DMS79 treated with DMSO at 0.1 percent for 48 hours (cell line): ENCODE measurements at regions not wholly inside any gene's neighbourhood (a gene's known extent, or its start where the extent isn't known, plus 50 kb on each side); places are given as distances from the start of the nearest gene placed in this dataset.

Source experiments
- DNase-seq: peaks from one replicate; lab custom pipeline; 2025; lab: John Stamatoyannopoulos, UW

DNA sequence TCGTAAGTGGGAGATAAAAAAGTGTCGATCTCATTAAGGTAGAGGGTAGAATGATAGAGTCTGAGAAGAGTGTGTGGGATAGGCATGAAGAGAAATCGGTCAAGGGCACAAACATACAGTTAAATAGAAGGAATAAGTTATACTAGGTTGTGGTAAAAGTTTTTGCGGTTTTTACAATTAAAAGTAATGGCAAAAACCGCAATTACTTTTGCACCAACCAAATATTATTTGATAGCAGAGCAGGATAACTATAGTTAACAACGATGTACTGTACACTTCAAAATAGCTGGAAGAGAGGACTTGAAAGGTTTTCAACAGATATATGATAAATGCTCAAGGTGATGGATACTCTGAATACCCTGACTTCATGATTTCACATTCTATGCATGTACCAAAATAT, 135.8 kb upstream of the CDH12 start:
- DNase-seq: no peak

DNA sequence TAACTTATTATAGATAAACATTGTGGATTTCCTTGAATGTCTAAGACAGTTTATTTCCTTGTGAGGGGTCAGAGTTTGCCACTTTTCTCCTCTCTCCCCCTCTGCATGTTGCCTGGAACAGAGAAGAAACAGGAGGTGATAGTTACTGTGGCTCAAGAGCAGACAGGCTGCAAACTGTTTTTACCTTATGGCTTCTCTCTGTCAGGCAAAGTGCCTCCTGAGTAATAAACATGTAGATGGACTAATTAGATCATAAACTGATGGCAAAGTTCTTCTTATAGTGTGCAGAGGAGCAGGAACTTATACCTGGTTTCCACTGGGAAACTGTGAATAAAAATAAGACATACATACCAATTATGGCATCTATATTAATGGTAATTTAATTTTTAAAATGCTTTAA, 133.1 kb upstream of the CDH12 start:
- DNase-seq: no peak

DNA sequence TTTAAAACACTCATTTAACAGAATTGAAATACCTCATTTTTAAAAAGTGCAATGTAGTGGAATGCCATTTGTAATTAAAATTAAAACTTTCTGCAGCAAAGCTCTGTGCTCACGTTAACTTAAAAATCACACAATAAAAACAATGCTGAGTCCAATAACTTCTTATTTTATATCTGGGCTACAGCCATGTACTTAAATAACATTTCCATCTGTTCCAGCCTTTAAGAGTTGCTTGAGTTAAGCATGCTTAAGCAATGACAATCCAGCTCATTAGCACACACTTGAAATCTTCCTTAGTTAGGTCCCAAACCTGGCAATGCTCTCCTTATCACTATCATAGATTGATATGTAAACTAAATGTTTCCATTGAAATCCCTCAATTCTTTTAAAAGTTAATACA, 132.3 kb upstream of the CDH12 start:
- DNase-seq: no peak

DNA sequence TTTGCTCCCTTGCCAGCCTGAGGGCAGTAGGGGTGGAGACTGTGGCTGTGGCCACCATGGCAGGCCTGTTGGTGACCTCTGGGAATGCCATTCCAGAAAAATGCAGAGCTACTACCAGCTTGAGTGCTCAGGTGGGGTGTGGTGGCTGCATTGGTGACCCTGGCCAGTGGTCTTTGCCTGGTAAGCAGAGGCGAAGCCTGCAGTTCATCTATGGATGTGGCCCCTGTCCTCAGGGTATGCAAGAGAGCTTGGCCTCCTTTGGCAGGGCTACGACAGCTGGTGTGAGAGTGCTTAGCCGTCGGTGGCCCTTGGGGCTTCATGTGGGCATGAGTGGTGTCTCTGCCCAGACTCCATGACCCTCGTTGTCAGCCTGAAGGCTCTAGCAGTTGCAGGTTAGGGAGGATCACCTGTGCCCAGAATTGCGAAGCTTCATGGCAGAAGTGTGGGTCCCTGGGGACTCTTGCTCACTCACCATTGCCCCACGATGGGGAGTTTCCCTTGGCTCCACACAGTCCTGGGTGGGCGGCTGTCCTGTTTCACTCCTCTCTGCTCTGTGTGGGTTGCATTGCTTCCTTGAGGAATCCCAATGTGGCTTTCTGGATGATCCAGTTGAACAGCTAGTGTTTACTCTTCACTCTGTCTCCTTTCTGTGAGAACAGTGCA, 117.9 kb upstream of the CDH12 start:
- DNase-seq: no peak

DNA sequence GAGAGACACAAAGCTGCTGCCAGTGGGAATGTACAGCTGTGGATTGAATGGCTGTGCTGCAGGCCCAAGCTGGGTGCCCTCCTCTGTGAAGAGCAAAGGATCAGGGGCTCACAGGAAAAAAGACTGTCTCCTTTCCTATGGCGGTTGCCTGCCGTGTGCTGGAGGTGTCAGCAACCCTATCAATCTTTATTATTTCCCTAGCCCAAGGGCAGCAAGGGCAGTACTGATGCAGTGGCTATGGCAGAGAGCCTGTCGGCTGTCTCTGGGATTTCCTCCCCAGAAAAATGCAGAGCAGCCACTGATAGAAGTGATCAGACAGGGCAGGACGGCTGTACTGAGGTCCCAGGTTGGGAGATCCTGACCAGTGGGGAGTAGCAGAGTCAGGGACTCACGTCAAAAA, 117.3 kb upstream of the CDH12 start:
- DNase-seq: no peak

DNA sequence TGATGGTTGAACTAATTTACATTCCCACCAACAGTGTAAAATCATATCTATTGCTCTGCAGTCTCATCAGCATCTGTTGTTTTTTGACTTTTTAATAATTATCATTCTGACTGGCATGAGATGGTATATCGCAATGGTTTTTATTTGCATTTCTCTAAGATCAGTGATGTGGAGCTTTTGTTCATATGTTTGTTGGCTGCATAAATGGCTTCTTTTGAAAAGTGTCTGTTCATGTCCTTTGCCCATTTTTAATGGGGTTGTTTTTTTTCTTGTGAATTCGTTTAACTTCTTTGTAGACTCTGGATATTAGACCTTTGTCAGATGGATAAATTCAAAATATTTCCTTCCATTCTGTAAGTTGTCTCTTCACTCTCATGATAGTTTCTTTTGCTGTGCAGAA, 115.2 kb upstream of the CDH12 start:
- no peak for DNase-seq

DNA sequence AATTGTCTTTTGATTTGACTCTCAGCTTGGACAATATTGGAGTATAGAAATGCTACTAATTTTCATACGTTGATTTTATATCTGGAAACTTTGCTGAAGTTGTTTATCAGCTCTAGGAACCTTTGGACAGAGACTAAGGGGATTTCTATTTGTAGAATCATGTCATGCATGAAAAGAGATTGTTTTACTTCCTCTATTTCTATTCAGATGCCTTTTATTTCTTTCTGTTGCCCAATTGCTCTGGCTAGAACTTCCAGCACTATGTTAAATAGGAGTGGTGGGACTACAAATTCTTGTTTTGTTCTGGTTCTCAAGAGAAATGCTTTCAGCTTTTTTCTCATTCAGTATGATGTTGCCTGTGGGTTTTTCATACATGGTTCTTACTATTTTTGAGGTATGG, 112.8 kb upstream of the CDH12 start:
- no peak for DNase-seq

DNA sequence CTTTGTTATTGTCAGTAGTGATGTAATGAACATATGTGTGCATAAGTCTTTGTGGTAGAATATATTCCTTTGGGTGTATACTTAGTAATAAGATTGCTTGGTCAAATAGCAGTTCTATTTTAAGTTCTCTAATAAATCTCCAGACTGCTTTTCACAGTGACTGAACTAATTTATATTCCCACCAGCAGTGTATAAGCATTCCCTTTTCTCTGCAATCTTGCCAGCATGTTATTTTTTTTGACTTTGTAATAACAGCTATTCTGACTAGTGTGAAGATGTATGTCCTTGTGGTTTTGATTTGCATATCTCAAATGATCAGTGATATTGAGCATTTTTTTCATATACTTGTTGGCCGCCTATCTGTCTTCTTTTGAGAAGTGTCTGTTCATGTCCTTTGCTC, 111.5 kb upstream of the CDH12 start:
- DNase-seq: no peak

DNA sequence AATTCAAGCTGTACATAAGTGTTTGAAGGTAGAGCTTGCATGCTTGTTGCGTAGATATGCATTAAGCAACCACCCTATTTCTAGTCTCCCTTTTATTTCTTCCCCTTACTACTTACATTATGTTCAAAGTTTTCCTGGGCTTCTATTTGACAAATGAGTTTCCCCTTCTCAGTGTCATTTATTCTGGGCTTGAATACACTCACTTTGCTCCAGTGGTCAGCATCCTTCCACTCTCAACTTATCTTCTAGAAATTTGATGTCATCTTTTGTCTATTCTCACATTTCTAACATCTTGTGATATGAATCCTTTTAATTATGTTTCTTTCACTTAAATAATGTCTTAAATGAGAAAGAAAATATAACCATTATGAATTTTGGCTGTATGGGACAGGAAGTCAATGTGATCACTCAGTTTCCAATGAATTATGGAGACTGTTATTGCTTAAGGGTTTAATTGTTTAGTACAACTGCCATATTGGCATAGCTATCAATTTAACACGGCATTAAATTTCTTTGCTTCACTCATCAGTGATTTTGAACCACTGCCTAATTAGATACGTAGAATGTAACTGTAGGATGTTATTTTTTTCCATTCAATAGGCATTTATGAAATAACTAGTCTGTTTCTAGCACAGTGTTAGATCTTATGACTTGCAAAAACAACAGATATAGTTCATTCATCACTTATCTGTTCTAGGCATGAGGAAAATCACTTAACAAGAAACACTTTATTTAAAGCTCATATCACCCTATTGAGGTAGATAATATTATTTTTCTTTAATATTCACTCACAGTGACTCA, 105.5 kb upstream of the CDH12 start:
- DNase-seq: no peak

DNA sequence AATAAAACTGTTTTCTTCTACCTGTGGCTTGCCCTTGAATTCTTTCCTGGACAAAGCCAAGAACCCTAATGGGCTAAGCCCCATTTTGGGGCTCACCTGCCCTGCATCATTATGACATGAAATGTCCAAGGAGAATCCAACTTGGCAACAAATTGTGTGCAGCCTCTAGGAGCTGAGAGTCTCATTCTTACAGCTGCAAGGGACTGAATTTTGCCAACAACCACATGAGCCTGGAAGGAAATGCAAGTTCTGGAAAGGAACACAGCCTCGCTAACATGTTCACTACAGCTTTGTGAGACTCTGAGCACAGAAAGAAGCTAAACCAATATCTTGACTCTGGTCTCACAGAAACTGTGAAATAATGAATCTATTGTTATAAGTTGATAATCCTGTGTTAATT, 94.8 kb upstream of the CDH12 start:
- no peak for DNase-seq

DNA sequence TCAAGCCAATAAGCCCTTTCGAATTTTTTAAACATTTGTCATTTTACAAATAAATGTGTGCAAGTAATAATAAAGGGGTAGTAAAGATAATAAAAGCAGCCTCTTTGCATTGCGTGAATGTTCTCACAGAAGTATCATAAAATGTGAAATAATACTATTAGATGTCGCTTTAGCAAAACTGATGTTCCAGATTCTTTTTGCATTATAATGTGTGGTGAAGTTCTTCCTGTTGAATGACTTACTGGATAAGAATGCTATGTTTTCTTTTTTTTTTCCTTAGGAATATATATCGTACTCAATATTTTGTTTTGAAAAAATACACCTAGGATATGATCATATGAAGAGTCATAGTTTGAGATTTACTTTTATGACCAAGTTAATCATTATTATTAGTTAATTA, 85.2 kb upstream of the CDH12 start:
- DNase-seq: no peak

DNA sequence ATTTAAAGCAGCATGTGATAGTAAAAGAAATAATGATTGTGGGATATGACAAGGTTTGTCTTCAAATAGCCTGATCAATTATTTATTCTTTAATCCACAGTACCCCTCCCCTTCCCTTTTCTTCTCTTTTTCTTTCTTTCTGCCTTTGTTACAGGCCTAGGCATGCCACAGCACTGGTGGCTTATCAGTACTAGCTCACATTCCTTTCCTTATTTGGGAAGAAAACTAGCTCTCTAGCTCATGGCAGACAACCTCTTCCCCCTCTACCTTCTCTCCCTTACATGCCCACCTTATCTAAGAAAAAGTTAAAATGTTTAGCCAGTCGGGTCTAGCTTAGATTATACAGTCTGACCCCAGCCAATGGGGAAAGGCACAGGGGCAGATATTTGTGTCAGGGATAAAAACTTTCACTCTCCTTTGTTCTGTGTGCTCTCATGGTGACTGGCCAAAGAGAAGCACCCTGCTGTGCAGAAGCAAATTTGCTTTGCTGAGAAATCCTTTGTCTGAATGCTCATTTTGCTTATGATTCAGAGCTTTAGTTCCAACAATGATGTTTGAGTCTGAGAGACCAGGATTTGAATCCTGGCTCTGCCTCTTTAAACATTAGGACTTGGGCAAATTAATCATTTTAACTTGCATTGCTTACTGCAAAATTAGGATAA, 75.8 kb upstream of the CDH12 start:
- no peak for DNase-seq

DNA sequence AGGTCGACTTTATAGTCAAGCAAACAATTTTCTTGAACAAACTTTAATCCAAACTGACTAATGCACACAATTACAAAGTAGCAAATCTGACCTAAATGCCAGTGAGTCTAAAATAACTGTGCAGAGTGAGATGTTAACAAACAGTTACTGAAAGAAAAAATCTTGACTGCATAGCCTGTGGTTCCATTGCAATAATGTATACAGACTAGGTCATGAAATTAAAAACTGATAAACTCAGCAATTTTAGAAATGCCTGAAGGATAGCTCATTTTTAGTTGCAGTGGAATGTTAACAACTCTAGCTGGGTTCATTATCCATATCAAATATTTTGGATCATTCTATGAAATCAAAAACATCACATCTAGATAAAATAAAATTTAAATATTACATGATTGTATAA, 73.4 kb upstream of the CDH12 start:
- no peak for DNase-seq

DNA sequence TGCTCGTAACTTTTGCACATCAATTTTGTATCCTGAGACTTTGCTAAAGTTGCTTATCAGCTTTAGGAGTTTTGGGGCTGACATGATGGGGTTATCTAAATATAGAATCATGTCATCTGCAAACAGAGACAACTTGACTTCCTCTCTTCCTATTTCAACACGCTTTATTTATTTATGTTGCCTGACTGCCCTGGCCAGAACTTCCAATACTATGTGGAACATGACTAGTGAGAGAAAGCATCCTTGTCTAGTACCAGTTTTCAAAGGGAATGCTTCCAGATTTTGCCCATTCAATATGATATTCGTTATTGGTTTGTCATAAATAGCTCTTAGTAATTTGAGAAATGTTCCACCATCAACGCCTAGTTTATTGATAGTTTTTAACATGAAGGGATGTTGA, 65.4 kb upstream of the CDH12 start:
- DNase-seq: no peak

DNA sequence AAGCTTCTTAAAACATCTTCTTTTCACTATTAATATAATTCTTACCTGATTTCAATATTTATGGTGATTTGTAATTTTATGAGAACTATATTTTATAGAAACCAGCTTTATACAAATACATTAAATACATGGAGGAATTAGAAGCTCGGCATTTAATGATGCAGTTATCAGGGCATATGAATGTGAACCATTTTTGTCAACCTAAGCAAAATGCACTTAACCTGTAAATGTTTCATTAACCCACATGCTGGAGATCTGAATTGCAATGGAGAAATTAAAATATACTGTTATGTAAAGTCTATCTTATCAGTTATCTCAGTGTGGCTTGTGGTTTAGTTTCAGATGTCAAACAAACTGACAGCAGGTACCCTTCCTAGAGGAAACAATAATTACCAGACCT, 63.2 kb upstream of the CDH12 start:
- DNase-seq: no peak

DNA sequence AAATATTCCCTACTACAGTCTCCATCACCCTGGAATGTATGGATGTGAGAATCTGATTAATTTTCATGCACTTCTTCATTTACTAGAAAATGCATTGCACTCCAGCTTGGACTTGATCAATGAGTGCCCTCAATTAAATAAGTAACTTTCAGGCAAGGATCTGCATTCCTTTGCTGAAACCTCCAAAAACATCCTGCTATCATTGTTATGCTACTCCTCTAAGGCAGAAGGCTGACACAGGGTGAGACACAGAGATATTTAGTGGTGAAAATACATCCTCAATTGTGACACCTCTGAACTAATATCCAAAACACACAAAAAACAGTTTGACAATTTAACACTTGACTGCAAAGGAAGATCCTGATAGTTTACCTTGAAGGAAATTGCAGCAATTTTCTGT, 57.9 kb upstream of the CDH12 start:
- DNase-seq: no peak

DNA sequence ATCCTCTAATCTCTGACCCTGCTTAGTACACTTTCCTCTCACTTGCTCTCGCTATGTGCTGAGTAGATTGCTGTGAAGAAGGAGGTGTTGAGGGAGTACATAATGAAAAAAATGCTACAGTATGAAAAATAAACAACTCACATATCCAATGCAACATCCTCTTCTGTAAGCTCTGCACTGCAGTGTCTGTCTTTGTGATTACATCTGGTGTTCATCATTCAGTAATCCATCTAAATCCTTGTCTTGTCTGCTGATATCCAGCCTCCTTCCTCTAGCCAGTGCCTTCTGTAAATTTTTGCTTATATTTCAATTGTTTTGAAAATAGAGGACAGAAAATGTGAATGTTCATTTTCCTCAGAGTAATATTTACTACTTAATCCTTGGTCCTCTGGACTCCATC, 57.4 kb upstream of the CDH12 start:
- no peak for DNase-seq

DNA sequence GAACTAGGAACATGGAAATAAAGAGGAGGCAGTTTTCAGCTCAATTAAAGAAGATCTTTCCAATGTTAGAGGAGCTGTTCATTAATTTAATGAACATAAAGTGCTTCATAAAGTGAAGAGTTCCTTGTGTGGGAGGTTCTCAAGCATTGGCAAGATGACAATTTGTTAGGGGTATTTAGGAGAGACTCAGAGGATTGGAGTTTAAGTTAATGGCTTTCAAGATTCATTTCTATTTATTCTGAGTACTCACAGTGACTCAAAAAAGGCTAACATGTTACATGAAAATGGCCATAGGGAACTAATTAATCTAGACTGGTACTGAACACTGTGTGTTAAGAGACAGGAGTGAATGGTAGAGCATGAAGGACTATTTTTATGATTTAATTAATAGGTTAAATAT, 55.4 kb upstream of the CDH12 start:
- DNase-seq: no peak

DNA sequence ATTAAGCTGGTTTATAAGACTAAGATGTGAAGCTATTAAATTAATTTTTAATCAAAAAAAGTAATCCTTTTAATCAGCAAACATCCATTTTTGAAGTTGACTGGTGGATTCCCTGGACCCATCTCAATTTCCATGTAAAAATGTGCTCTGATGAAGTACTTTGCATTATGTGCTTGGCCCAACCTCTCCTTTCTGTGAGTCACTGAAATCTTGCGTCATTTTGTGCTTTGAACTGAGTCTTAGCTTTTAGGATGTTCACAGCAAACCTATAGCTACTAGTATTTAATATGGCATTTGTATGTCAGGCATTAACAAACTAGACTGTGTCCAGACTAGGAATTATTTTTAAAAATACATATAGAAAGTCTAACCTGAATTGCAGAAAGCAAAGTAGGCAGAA, 55.0 kb upstream of the CDH12 start:
- no peak for DNase-seq
